ENCODE measurements at regions not wholly inside any gene's neighbourhood (a gene's known extent, or its start where the extent isn't known, plus 50 kb on each side); places are given as distances from the start of the nearest gene placed in this dataset.
A peak's percentile ranks its signal among the peaks of the same experiment; 100 is the strongest.

- no peak for TF ChIP-seq CTCF (IDR thresholded peaks at IDR 0.05; ENCODE audit: insufficient read depth, low read length, severe bottlenecking)
- no peak for FAIRE-seq
- Histone ChIP-seq H3K4me3 (ENCODE audit: low read depth, low read length) (no peak overlapping the region), H3K27me3 (ENCODE audit: control insufficient read depth, insufficient read depth, low read length) (peaks cover 2% of the 10 kb centered on the region), H3K36me3 (ENCODE audit: control insufficient read depth, insufficient read depth, low read length) (no peaks in the 10 kb centered on the region)
- DNase-seq (ENCODE audit: low read depth) = peak; percentile 13
Observed at GRCh38 chr2:64404002-64404731, 49.8 kb upstream of the LGALSL start.
